A172 (cell line): ENCODE measurements at regions not wholly inside any gene's neighbourhood (a gene's known extent, or its start where the extent isn't known, plus 50 kb on each side); places are given as distances from the start of the nearest gene placed in this dataset.

Experiments used
- DNase-seq: peaks from one replicate; pipeline ENCODE4 v3.0.0-alpha.2; 2015; ENCODE audit warnings: low spot score

GRCh38 chr1:50295566-50295965 is 127.7 kb downstream of the DMRTA2 start:
- no peak for DNase-seq

- no peak for DNase-seq
Observed at GRCh38 chr1:50292276-50292675, 131.0 kb downstream of the DMRTA2 start.

- DNase-seq, result no peak
Observed at GRCh38 chr1:50289495-50289894, 133.7 kb downstream of the DMRTA2 start.

- no peak for DNase-seq
Observed at GRCh38 chr1:50285994-50286393, 137.2 kb downstream of the DMRTA2 start.

GRCh38 chr1:50279622-50280330 is 143.5 kb downstream of the DMRTA2 start:
- peak; percentile 3 for DNase-seq

GRCh38 chr1:50278961-50279360 is 144.3 kb downstream of the DMRTA2 start:
- DNase-seq, result no peak

GRCh38 chr1:50278410-50278809 is 144.8 kb downstream of the DMRTA2 start:
- DNase-seq, result no peak

GRCh38 chr1:50275566-50275965 is 147.7 kb downstream of the DMRTA2 start:
- no peak for DNase-seq

GRCh38 chr1:50272912-50273311 is 150.3 kb downstream of the DMRTA2 start:
- no peak for DNase-seq

GRCh38 chr1:50271968-50272578 is 151.2 kb downstream of the DMRTA2 start:
- no peak for DNase-seq

- no peak for DNase-seq
Observed at GRCh38 chr1:50271337-50271736, 151.9 kb downstream of the DMRTA2 start.

GRCh38 chr1:50270926-50271325 is 152.3 kb downstream of the DMRTA2 start:
- DNase-seq, result no peak

- DNase-seq, result peak; percentile 8
Observed at GRCh38 chr1:50268049-50268448, 155.2 kb downstream of the DMRTA2 start.

- DNase-seq, result no peak
Observed at GRCh38 chr1:50266509-50266908, 156.7 kb downstream of the DMRTA2 start.

GRCh38 chr1:50265790-50266314 is 157.1 kb downstream of the ELAVL4 start:
- DNase-seq, result no peak

- no peak for DNase-seq
Observed at GRCh38 chr1:50264590-50264989, 155.9 kb downstream of the ELAVL4 start.

GRCh38 chr1:50262436-50262835 is 153.7 kb downstream of the ELAVL4 start:
- no peak for DNase-seq

GRCh38 chr1:50261951-50262350 is 153.2 kb downstream of the ELAVL4 start:
- DNase-seq, result no peak

- no peak for DNase-seq
Observed at GRCh38 chr1:50257940-50258685, 149.4 kb downstream of the ELAVL4 start.

- no peak for DNase-seq
Observed at GRCh38 chr1:50257029-50257428, 148.3 kb downstream of the ELAVL4 start.
